ENCODE measurements at regions not wholly inside any gene's neighbourhood (a gene's known extent, or its start where the extent isn't known, plus 50 kb on each side); places are given as distances from the start of the nearest gene placed in this dataset.

DNA sequence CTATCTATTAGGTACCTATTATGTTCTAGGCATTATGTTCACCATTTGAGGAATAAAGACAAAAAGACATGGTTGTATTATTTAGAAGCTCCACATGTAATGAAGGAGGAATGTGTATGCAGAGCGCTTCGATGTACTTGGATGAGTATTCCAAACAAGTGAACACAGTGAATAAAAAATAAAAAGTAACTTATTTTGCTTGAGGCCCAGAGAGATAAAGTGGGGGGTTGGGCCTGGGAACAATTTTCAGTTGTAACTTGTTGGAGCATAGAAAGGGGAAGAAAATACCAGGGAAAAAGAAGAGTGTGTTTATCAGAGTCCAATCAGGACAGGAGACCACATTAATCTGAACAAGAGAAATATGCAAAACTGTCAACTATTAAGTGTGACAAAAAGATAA, 445.7 kb upstream of the BCHE start:
- TF ChIP-seq POLR2A (IDR thresholded peaks at IDR 0.05) (no peak), POLR2AphosphoS5 (IDR thresholded peaks at IDR 0.05) (no peak)
- TF ChIP-seq, protein P1, sequence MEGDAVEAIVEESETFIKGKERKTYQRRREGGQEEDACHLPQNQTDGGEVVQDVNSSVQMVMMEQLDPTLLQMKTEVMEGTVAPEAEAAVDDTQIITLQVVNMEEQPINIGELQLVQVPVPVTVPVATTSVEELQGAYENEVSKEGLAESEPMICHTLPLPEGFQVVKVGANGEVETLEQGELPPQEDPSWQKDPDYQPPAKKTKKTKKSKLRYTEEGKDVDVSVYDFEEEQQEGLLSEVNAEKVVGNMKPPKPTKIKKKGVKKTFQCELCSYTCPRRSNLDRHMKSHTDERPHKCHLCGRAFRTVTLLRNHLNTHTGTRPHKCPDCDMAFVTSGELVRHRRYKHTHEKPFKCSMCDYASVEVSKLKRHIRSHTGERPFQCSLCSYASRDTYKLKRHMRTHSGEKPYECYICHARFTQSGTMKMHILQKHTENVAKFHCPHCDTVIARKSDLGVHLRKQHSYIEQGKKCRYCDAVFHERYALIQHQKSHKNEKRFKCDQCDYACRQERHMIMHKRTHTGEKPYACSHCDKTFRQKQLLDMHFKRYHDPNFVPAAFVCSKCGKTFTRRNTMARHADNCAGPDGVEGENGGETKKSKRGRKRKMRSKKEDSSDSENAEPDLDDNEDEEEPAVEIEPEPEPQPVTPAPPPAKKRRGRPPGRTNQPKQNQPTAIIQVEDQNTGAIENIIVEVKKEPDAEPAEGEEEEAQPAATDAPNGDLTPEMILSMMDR (IDR thresholded peaks at IDR 0.05): no peak

Data from breast epithelium (tissue), 3 donors.